ENCODE measurements at regions not wholly inside any gene's neighbourhood (a gene's known extent, or its start where the extent isn't known, plus 50 kb on each side); places are given as distances from the start of the nearest gene placed in this dataset.

DNA sequence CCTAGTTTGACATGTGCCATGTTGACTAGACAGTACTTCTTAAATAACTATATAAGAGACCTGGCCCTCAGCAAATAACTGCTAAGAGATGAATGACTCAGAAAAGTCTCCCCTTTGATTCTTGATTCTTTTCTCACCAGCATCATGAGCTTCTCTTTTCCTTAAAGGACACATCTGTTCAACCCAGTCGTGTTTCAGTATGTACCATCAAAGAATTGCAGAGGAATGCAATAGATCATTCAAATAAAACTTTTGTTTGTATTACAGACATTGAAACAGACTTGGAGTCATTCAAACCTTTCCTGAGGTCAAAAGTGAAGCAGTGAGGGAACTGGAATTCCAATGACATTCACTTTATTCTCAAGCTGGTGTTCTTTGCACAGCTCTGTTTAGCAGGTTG lies 598.3 kb upstream of the GHITM start:
- TF ChIP-seq POLR2A (IDR thresholded peaks at IDR 0.05; ENCODE audit: low read depth) = no peak
- TF ChIP-seq POLR2AphosphoS5 (IDR thresholded peaks at IDR 0.05) = no peak
- TF ChIP-seq, protein P1, sequence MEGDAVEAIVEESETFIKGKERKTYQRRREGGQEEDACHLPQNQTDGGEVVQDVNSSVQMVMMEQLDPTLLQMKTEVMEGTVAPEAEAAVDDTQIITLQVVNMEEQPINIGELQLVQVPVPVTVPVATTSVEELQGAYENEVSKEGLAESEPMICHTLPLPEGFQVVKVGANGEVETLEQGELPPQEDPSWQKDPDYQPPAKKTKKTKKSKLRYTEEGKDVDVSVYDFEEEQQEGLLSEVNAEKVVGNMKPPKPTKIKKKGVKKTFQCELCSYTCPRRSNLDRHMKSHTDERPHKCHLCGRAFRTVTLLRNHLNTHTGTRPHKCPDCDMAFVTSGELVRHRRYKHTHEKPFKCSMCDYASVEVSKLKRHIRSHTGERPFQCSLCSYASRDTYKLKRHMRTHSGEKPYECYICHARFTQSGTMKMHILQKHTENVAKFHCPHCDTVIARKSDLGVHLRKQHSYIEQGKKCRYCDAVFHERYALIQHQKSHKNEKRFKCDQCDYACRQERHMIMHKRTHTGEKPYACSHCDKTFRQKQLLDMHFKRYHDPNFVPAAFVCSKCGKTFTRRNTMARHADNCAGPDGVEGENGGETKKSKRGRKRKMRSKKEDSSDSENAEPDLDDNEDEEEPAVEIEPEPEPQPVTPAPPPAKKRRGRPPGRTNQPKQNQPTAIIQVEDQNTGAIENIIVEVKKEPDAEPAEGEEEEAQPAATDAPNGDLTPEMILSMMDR (IDR thresholded peaks at IDR 0.05) = no peak
